SIG-M5 (cell line): ENCODE measurements at regions not wholly inside any gene's neighbourhood (a gene's known extent, or its start where the extent isn't known, plus 50 kb on each side); places are given as distances from the start of the nearest gene placed in this dataset.

Source experiments
- DNase-seq: peaks from one replicate; lab custom pipeline; 2025; lab: John Stamatoyannopoulos, UW

GRCh38 chr2:59674100-59674499 lies 879.4 kb downstream of the BCL11A start:
- DNase-seq = no peak

- no peak for DNase-seq
Measured at GRCh38 chr2:59665021-59665420, 888.4 kb downstream of the BCL11A start.

- no peak for DNase-seq
Measured at GRCh38 chr2:59662127-59662861, 891.2 kb downstream of the BCL11A start.

GRCh38 chr2:59660262-59660661 lies 893.2 kb downstream of the BCL11A start:
- no peak for DNase-seq

GRCh38 chr2:59658906-59659635 lies 894.4 kb downstream of the BCL11A start:
- DNase-seq = no peak

GRCh38 chr2:59655809-59656208 lies 897.6 kb downstream of the BCL11A start:
- DNase-seq = no peak

- no peak for DNase-seq
Measured at GRCh38 chr2:59654710-59655109, 898.7 kb downstream of the BCL11A start.

GRCh38 chr2:59653164-59653563 lies 900.3 kb downstream of the BCL11A start:
- no peak for DNase-seq

GRCh38 chr2:59630789-59631188 lies 922.7 kb downstream of the BCL11A start:
- DNase-seq = no peak

- no peak for DNase-seq
Measured at GRCh38 chr2:59627599-59627998, 925.9 kb downstream of the BCL11A start.

GRCh38 chr2:59622599-59623308 lies 930.7 kb downstream of the BCL11A start:
- DNase-seq = no peak

GRCh38 chr2:59604123-59604522 lies 949.3 kb downstream of the BCL11A start:
- no peak for DNase-seq

GRCh38 chr2:59594671-59595222 lies 958.7 kb downstream of the BCL11A start:
- DNase-seq = no peak

- DNase-seq = no peak
Measured at GRCh38 chr2:59590798-59591197, 962.7 kb downstream of the BCL11A start.

- DNase-seq = no peak
Measured at GRCh38 chr2:59589881-59590280, 963.6 kb downstream of the BCL11A start.

- no peak for DNase-seq
Measured at GRCh38 chr2:59588286-59588685, 965.2 kb downstream of the BCL11A start.

- DNase-seq = no peak
Measured at GRCh38 chr2:59586176-59586575, 967.3 kb downstream of the BCL11A start.

- no peak for DNase-seq
Measured at GRCh38 chr2:59585655-59586054, 967.8 kb downstream of the BCL11A start.

GRCh38 chr2:59584958-59585357 lies 968.5 kb downstream of the BCL11A start:
- no peak for DNase-seq

- no peak for DNase-seq
Measured at GRCh38 chr2:59583173-59583765, 970.2 kb downstream of the BCL11A start.

- DNase-seq = no peak
Measured at GRCh38 chr2:59578349-59578748, 975.1 kb downstream of the BCL11A start.

GRCh38 chr2:59575191-59575590 lies 978.3 kb downstream of the BCL11A start:
- DNase-seq = no peak
